Endodermal cell (in vitro differentiated cells): ENCODE measurements at regions not wholly inside any gene's neighbourhood (a gene's known extent, or its start where the extent isn't known, plus 50 kb on each side); places are given as distances from the start of the nearest gene placed in this dataset.
A peak's percentile ranks its signal among the peaks of the same experiment; 100 is the strongest.

Experiments
- DNase-seq: peaks from one replicate; pipeline ENCODE4 v3.0.0-alpha.2; 2017
- H3K27ac ChIP-seq: 2 replicates; pipeline ENCODE4 v1.5.1; 2013; ENCODE audit warnings: mild to moderate bottlenecking, low read depth, low read length, moderate library complexity
- H3K27me3 ChIP-seq: 2 replicates; pipeline ENCODE4 v1.6.1; 2013; ENCODE audit warnings: mild to moderate bottlenecking, low read length, moderate library complexity; ENCODE audit not compliant: insufficient read depth, control insufficient read depth, poor library complexity, severe bottlenecking
- H3K36me3 ChIP-seq: 2 replicates; pipeline ENCODE4 v1.7.0; 2013; ENCODE audit warnings: mild to moderate bottlenecking, low read length, moderate library complexity; ENCODE audit not compliant: control insufficient read depth, insufficient read depth
- H3K4me1 ChIP-seq: one replicate; pipeline ENCODE4 v1.7.0; 2013; ENCODE audit warnings: low read length; ENCODE audit not compliant: control insufficient read depth, insufficient read depth
- H3K4me3 ChIP-seq: 2 replicates; pipeline ENCODE4 v1.5.1; 2013; ENCODE audit warnings: mild to moderate bottlenecking, low read length, moderate library complexity
- H3K9ac ChIP-seq: 2 replicates; pipeline ENCODE4 v1.6.1; 2013; ENCODE audit warnings: mild to moderate bottlenecking, low read length, moderate library complexity; ENCODE audit not compliant: poor library complexity, severe bottlenecking; ENCODE audit errors: extremely low read depth
- H3K9me3 ChIP-seq: 2 replicates; pipeline ENCODE4 v1.6.1; 2013; ENCODE audit warnings: mild to moderate bottlenecking, low read length, moderate library complexity; ENCODE audit not compliant: control insufficient read depth
- H3K27ac Mint-ChIP-seq: 2 replicates; pipeline ENCODE4 v1.8.0; 2020; ENCODE audit warnings: mixed read lengths
- H3K27me3 Mint-ChIP-seq: 2 replicates; pipeline ENCODE4 v1.8.0; 2021; ENCODE audit warnings: mild to moderate bottlenecking, mixed read lengths; ENCODE audit not compliant: insufficient read depth
- H3K36me3 Mint-ChIP-seq: 2 replicates; pipeline ENCODE4 v1.8.0; 2020; ENCODE audit warnings: low read depth, mixed read lengths
- H3K4me1 Mint-ChIP-seq: 2 replicates; pipeline ENCODE4 v1.8.0; 2020; ENCODE audit warnings: mixed read lengths
- H3K4me3 Mint-ChIP-seq: 2 replicates; pipeline ENCODE4 v1.8.0; 2020; ENCODE audit warnings: mild to moderate bottlenecking, moderate library complexity, mixed read lengths
- H3K9me3 Mint-ChIP-seq: 2 replicates; pipeline ENCODE4 v1.8.0; 2020; ENCODE audit warnings: mild to moderate bottlenecking, mixed read lengths
- CTCF ChIP-seq: fragments of 200-600 bp; sonication (generic); conservative IDR thresholded peaks from 2 replicates; pipeline ENCODE4 v1.5.0; 2021; ENCODE audit warnings: antibody characterized with exemption, mild to moderate bottlenecking
- WGBS, 2 experiments: methylation state at CpG; one replicate each; pipeline versions ENCODE4 v1.1.5 to v1.1.7; 2013; ENCODE audit warnings: missing lambda C conversion rate in 2 of 2, mixed read lengths in 1 of 2; ENCODE audit not compliant: insufficient coverage in 1 of 2, insufficient read length in 1 of 2; 5-methylcytosine and 5-hydroxymethylcytosine counted together

DNA sequence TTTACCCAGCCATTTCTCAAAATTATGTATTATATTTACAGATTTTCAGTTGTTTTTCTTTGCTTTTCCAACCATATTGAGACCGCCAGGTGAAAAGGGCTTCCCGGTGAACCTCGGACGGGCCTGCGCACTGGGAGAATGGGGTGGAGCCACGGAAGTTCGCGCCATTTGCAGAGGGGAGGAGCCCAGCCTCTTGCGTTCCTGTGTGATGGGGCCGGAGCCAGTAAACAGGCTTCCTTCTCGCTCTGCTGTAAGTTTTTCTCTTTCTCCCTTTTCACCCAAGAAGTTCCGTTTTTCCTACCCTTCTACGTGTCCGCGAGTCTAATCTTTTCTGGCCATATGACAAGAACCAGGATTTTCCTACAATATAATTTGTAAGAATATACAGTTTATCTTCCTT, 1108.8 kb upstream of the SEL1L start:
- H3K9me3 ChIP-seq: no peaks in the 10 kb centered on the region
- H3K27me3 Mint-ChIP-seq: no peaks in the 10 kb centered on the region
- H3K4me3 ChIP-seq: no peak overlapping the region
- H3K27me3 ChIP-seq: no peaks in the 10 kb centered on the region
- peak overlapping the region; percentile 71 for H3K4me3 Mint-ChIP-seq
- peaks cover 32% of the 10 kb centered on the region for H3K4me1 Mint-ChIP-seq
- H3K9ac ChIP-seq: no peak overlapping the region
- no peaks in the 10 kb centered on the region for H3K36me3 ChIP-seq
- no peaks in the 10 kb centered on the region for H3K4me1 ChIP-seq
- 87 to 97% methylated on average over 4 to 15 of the region's 15 CpGs for WGBS, 2 experiments
- H3K27ac Mint-ChIP-seq: peak overlapping the region; percentile 96
- TF ChIP-seq CTCF: no peak
- no peaks in the 10 kb centered on the region for H3K9me3 Mint-ChIP-seq
- H3K36me3 Mint-ChIP-seq: no peaks in the 10 kb centered on the region
- peak; percentile 92 for DNase-seq
- no peak overlapping the region for H3K27ac ChIP-seq

DNA sequence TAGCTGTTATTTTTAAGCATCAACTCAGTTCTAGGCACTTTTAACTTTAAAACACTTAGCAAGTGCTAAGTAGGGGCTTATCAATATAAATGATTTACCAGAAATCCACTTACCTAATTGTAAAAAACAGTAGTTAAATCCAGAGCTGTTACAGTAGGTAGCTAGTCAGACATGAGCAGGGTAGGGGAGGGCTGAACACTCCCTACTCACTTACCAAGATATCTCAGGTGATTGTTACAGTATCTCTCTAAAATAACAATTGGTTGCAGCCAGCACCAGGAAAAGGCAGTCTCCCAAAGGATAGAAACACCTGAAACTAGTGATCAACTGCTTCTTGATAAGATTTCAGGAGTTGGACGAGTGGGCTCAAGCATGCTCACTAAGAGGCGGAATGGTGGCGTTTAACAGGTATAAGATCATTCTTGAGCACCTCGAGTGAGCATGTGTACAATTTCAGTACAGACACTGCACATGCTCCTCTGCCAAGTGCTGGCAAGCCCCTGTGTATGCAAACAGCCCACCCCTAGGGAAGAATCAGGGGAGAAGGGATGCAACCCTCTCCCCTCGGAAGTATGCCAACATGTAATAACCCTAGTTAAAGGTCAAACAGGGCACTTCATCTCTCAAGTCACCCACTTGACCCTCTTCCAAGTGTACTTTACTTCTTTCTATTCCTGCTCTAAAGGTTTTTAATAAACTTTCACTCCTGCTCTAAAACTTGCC, 1113.6 kb upstream of the SEL1L start:
- no peaks in the 10 kb centered on the region for H3K27me3 Mint-ChIP-seq
- H3K4me1 ChIP-seq: no peaks in the 10 kb centered on the region
- H3K27ac Mint-ChIP-seq: no peak overlapping the region
- H3K9ac ChIP-seq: no peak overlapping the region
- peaks cover 38% of the 10 kb centered on the region for H3K4me1 Mint-ChIP-seq
- H3K4me3 ChIP-seq: no peak overlapping the region
- H3K9me3 ChIP-seq: no peaks in the 10 kb centered on the region
- DNase-seq: no peak
- peaks cover 13% of the 10 kb centered on the region for H3K9me3 Mint-ChIP-seq
- 83 to 84% methylated on average over 4 to 5 of the region's 5 CpGs for WGBS, 2 experiments
- H3K36me3 ChIP-seq: no peaks in the 10 kb centered on the region
- TF ChIP-seq CTCF: no peak
- H3K36me3 Mint-ChIP-seq: peaks cover 11% of the 10 kb centered on the region
- H3K27me3 ChIP-seq: no peaks in the 10 kb centered on the region
- H3K27ac ChIP-seq: no peak overlapping the region
- H3K4me3 Mint-ChIP-seq: no peak overlapping the region

GRCh38 chr14:82655770-82656169, 1122.1 kb upstream of the SEL1L start:
- no peak overlapping the region for H3K9ac ChIP-seq
- H3K27ac ChIP-seq: no peak overlapping the region
- H3K27me3 ChIP-seq: no peaks in the 10 kb centered on the region
- TF ChIP-seq CTCF: no peak
- no peak for DNase-seq
- Mint-ChIP-seq H3K27ac (no peak overlapping the region), H3K27me3 (no peaks in the 10 kb centered on the region), H3K9me3 (peaks cover 8% of the 10 kb centered on the region), H3K4me1 (no peaks in the 10 kb centered on the region), H3K36me3 (peaks cover 8% of the 10 kb centered on the region), H3K4me3 (no peak overlapping the region)
- no peaks in the 10 kb centered on the region for H3K9me3 ChIP-seq
- no peak overlapping the region for H3K4me3 ChIP-seq
- peaks cover 3% of the 10 kb centered on the region for H3K4me1 ChIP-seq
- 83 to 85% methylated on average over 1 of the region's 1 CpG for WGBS, 2 experiments
- H3K36me3 ChIP-seq: no peaks in the 10 kb centered on the region
